GM12874 (cell line): ENCODE measurements at regions not wholly inside any gene's neighbourhood (a gene's known extent, or its start where the extent isn't known, plus 50 kb on each side); places are given as distances from the start of the nearest gene placed in this dataset.

Experiments used
- CTCF ChIP-seq: IDR thresholded peaks from 2 replicates; pipeline ENCODE4 v1.5.1; 2011; ENCODE audit warnings: low read depth, mild to moderate bottlenecking, control low read depth, low read length, moderate library complexity; ENCODE audit not compliant: insufficient read depth

GRCh38 chr5:74576941-74577456 lies 63.5 kb downstream of the ENC1 start:
- no peak for TF ChIP-seq CTCF

- TF ChIP-seq CTCF: no peak
These were observed 64.6 kb downstream of the ENC1 start for GRCh38 chr5:74575741-74576538.

- TF ChIP-seq CTCF: no peak
These were observed 70.3 kb downstream of the ENC1 start for GRCh38 chr5:74570250-74570649.

GRCh38 chr5:74567411-74567995 lies 73.0 kb downstream of the ENC1 start:
- TF ChIP-seq CTCF: no peak

GRCh38 chr5:74562122-74562521 lies 78.4 kb downstream of the ENC1 start:
- no peak for TF ChIP-seq CTCF

GRCh38 chr5:74560245-74560644 lies 80.3 kb downstream of the ENC1 start:
- TF ChIP-seq CTCF: no peak

- no peak for TF ChIP-seq CTCF
These were observed 83.6 kb downstream of the ENC1 start for GRCh38 chr5:74556631-74557595.
